MCF 10A (cell line): ENCODE measurements at regions not wholly inside any gene's neighbourhood (a gene's known extent, or its start where the extent isn't known, plus 50 kb on each side); places are given as distances from the start of the nearest gene placed in this dataset.
"Not testable (repeated sequence)": the region's sequence is repeated elsewhere in the genome, so short reads cannot be mapped to it uniquely, and the experiment has no call there.

Source experiments
- BruUV-seq: library from RNA; stranded (reverse); fragments of 400-500 nt; replicated peaks from 2 replicates; lab custom pipeline; 2021; lab: Mats Ljungman, UMichigan
- CTCF ChIA-PET: fragments of 300-600 bp; sonication (Branson Sonifier 250); formaldehyde crosslinking; extraction: SDS; loops from one replicate; lab custom pipeline; 2021; ENCODE audit warnings: antibody characterized with exemption, inconsistent platforms; lab: Yijun Ruan, JAX
- POLR2A ChIA-PET: fragments of 300-600, 350-650 bp; sonication (Branson Sonifier 250); formaldehyde crosslinking; extraction: SDS; loops from one replicate; lab custom pipeline; 2020; ENCODE audit warnings: antibody characterized with exemption, inconsistent platforms; lab: Yijun Ruan, JAX
- DNase-seq: peaks from one replicate; pipeline ENCODE4 v3.0.0-alpha.2; 2018; ENCODE audit not compliant: unreplicated experiment
- H3K27ac Mint-ChIP-seq: one replicate; pipeline ENCODE4 v1.8.0; 2022; ENCODE audit warnings: mild to moderate bottlenecking, low read depth, mixed read lengths; ENCODE audit not compliant: unreplicated experiment
- H3K27me3 Mint-ChIP-seq: one replicate; pipeline ENCODE4 v1.8.0; 2022; ENCODE audit warnings: mixed read lengths; ENCODE audit not compliant: insufficient read depth, unreplicated experiment
- H3K36me3 Mint-ChIP-seq: one replicate; pipeline ENCODE4 v1.8.0; 2022; ENCODE audit warnings: mild to moderate bottlenecking, moderate library complexity, mixed read lengths; ENCODE audit not compliant: insufficient read depth, unreplicated experiment
- H3K4me1 Mint-ChIP-seq: one replicate; pipeline ENCODE4 v1.8.0; 2022; ENCODE audit warnings: mixed read lengths; ENCODE audit not compliant: insufficient read depth, unreplicated experiment
- H3K4me3 Mint-ChIP-seq: one replicate; pipeline ENCODE4 v1.8.0; 2022; ENCODE audit warnings: mild to moderate bottlenecking, moderate library complexity, mixed read lengths; ENCODE audit not compliant: unreplicated experiment
- H3K9me3 Mint-ChIP-seq: one replicate; pipeline ENCODE4 v1.8.0; 2022; ENCODE audit warnings: mixed read lengths; ENCODE audit not compliant: unreplicated experiment
- CTCF ChIP-seq: fragments of 200-600 bp; IDR thresholded peaks from one replicate; pipeline ENCODE4 v1.8.0; 2022; ENCODE audit warnings: antibody characterized with exemption, mild to moderate bottlenecking; ENCODE audit not compliant: unreplicated experiment
- intact Hi-C: fragments of 100-400 bp; cut with micrococcal nuclease; formaldehyde crosslinking; loops from 2 replicates; pipeline ENCODE4 v1.14.1; 2022

- no TSS peak for BruUV-seq
- Mint-ChIP-seq H3K27ac (no peak overlapping the region), H3K4me1 (no peaks in the 10 kb centered on the region), H3K4me3 (no peak overlapping the region), H3K9me3 (no peaks in the 10 kb centered on the region), H3K36me3 (no peaks in the 10 kb centered on the region), H3K27me3 (no peaks in the 10 kb centered on the region)
- no peak for TF ChIP-seq CTCF
- no peak for DNase-seq
- POLR2A ChIA-PET: no interaction called here
- intact Hi-C loops: no loop called here
- CTCF ChIA-PET: interaction anchor here (1.0 to 1.3 kb wide), 4 partner anchors 24 to 147 kb away, joined by 3 to 7 read pairs (median 4); no protein-coding TSS in a partner anchor
Observed at GRCh38 chr5:17081142-17081541, 136.3 kb upstream of the BASP1 start.

GRCh38 chr5:17083276-17083675 is 134.2 kb upstream of the BASP1 start:
- H3K27ac Mint-ChIP-seq, POLR2A ChIA-PET, BruUV-seq, H3K4me3 Mint-ChIP-seq, intact Hi-C loops, H3K4me1 Mint-ChIP-seq, H3K9me3 Mint-ChIP-seq, H3K27me3 Mint-ChIP-seq, DNase-seq, H3K36me3 Mint-ChIP-seq: not testable (repeated sequence)
- CTCF ChIA-PET: interaction anchor here (2.0 kb wide), 1 partner anchor 49 kb away, joined by 7 read pairs; no protein-coding TSS in a partner anchor

- no peak for DNase-seq
- H3K27ac Mint-ChIP-seq: no peak overlapping the region
- CTCF ChIA-PET: no interaction called here
- H3K4me1 Mint-ChIP-seq: no peaks in the 10 kb centered on the region
- H3K27me3 Mint-ChIP-seq: no peaks in the 10 kb centered on the region
- no peaks in the 10 kb centered on the region for H3K9me3 Mint-ChIP-seq
- intact Hi-C loops: no loop called here
- POLR2A ChIA-PET: interaction anchor here (0.6 to 1.3 kb wide), 2 partner anchors 43 to 150 kb away, joined by 3 read pairs; no protein-coding TSS in a partner anchor
- no peaks in the 10 kb centered on the region for H3K36me3 Mint-ChIP-seq
- TF ChIP-seq CTCF: no peak
- H3K4me3 Mint-ChIP-seq: no peak overlapping the region
- BruUV-seq: no TSS peak
Observed at GRCh38 chr5:17087035-17087434, 130.4 kb upstream of the BASP1 start.

- H3K9me3 Mint-ChIP-seq: no peaks in the 10 kb centered on the region
- no peak for TF ChIP-seq CTCF
- no peak overlapping the region for H3K27ac Mint-ChIP-seq
- CTCF ChIA-PET: interaction anchor here (1.2 kb wide), 1 partner anchor 44 kb away, joined by 5 read pairs; no protein-coding TSS in a partner anchor
- no peak overlapping the region for H3K4me3 Mint-ChIP-seq
- H3K36me3 Mint-ChIP-seq: no peaks in the 10 kb centered on the region
- H3K27me3 Mint-ChIP-seq: no peaks in the 10 kb centered on the region
- no TSS peak for BruUV-seq
- H3K4me1 Mint-ChIP-seq: no peaks in the 10 kb centered on the region
- intact Hi-C loops: no loop called here
- POLR2A ChIA-PET: no interaction called here
- no peak for DNase-seq
Observed at GRCh38 chr5:17088051-17088450, 129.4 kb upstream of the BASP1 start.

GRCh38 chr5:17089001-17089400 is 128.4 kb upstream of the BASP1 start:
- ChIA-PET POLR2A (no interaction called here), CTCF (interaction anchor here (0.5 to 1.2 kb wide), 4 partner anchors 28 to 68 kb away, joined by 3 to 7 read pairs (median 4); no protein-coding TSS in a partner anchor)
- no TSS peak for BruUV-seq
- Mint-ChIP-seq H3K9me3 (no peaks in the 10 kb centered on the region), H3K4me1 (no peaks in the 10 kb centered on the region), H3K36me3 (no peaks in the 10 kb centered on the region), H3K27me3 (no peaks in the 10 kb centered on the region), H3K27ac (no peak overlapping the region), H3K4me3 (no peak overlapping the region)
- no peak for DNase-seq
- intact Hi-C loops: no loop called here
- no peak for TF ChIP-seq CTCF
